ENCODE measurements at regions not wholly inside any gene's neighbourhood (a gene's known extent, or its start where the extent isn't known, plus 50 kb on each side); places are given as distances from the start of the nearest gene placed in this dataset.

- H3K27me3 Mint-ChIP-seq, result no peaks in the 10 kb centered on the region
- H3K36me3 Mint-ChIP-seq (ENCODE audit: insufficient read depth), result no peaks in the 10 kb centered on the region
- peaks cover 0 to 7% of the 10 kb centered on the region in 2 donors for H3K9me3 Mint-ChIP-seq
- H3K27ac Mint-ChIP-seq, result no peak overlapping the region
- no peaks in the 10 kb centered on the region for H3K4me1 Mint-ChIP-seq (ENCODE audit: low read depth in 2 of 2)
- no peak overlapping the region for H3K4me3 Mint-ChIP-seq
- ATAC-seq (replicated peaks), result no peak
- no peak for DNase-seq
These were observed 190.5 kb upstream of the VEPH1 start for GRCh38 chr3:157693762-157694161.

GRCh38 chr3:157692468-157692867 is 189.3 kb upstream of the VEPH1 start:
- H3K36me3 Mint-ChIP-seq (ENCODE audit: insufficient read depth), result no peaks in the 10 kb centered on the region
- no peaks in the 10 kb centered on the region for H3K4me1 Mint-ChIP-seq (ENCODE audit: low read depth in 2 of 2)
- H3K9me3 Mint-ChIP-seq, result peaks cover 6 to 7% of the 10 kb centered on the region in 2 donors
- H3K27me3 Mint-ChIP-seq, result no peaks in the 10 kb centered on the region
- DNase-seq, result no peak
- ATAC-seq (replicated peaks), result no peak
- H3K4me3 Mint-ChIP-seq, result no peak overlapping the region
- H3K27ac Mint-ChIP-seq, result no peak overlapping the region

GRCh38 chr3:157683668-157684067 is 180.5 kb upstream of the VEPH1 start:
- ATAC-seq (replicated peaks) (no peak), DNase-seq (no peak)
- Mint-ChIP-seq H3K9me3 (peaks cover 6 to 8% of the 10 kb centered on the region in 2 donors), H3K27ac (no peak overlapping the region), H3K36me3 (ENCODE audit: insufficient read depth) (no peaks in the 10 kb centered on the region), H3K4me3 (no peak overlapping the region), H3K4me1 (ENCODE audit: low read depth in 2 of 2) (no peaks in the 10 kb centered on the region), H3K27me3 (no peaks in the 10 kb centered on the region)

- Mint-ChIP-seq H3K36me3 (ENCODE audit: insufficient read depth) (peaks cover 3% of the 10 kb centered on the region), H3K4me1 (ENCODE audit: low read depth in 2 of 2) (no peaks in the 10 kb centered on the region), H3K27me3 (peaks cover 0 to 8% of the 10 kb centered on the region in 2 donors), H3K4me3 (no peak overlapping the region), H3K9me3 (no peaks in the 10 kb centered on the region), H3K27ac (no peak overlapping the region)
- no peak for ATAC-seq (replicated peaks)
- no peak for DNase-seq
These were observed 168.8 kb upstream of the VEPH1 start for GRCh38 chr3:157672061-157672460.

- Mint-ChIP-seq H3K27ac (no peak overlapping the region), H3K4me1 (ENCODE audit: low read depth in 2 of 2) (no peaks in the 10 kb centered on the region), H3K36me3 (ENCODE audit: insufficient read depth) (peaks cover 3% of the 10 kb centered on the region), H3K4me3 (no peak overlapping the region), H3K9me3 (no peaks in the 10 kb centered on the region), H3K27me3 (peaks cover 0 to 8% of the 10 kb centered on the region in 2 donors)
- no peak for DNase-seq
- ATAC-seq (replicated peaks), result no peak
These were observed 168.4 kb upstream of the VEPH1 start for GRCh38 chr3:157671656-157672055.

- Mint-ChIP-seq H3K27me3 (peaks cover 0 to 8% of the 10 kb centered on the region in 2 donors), H3K36me3 (ENCODE audit: insufficient read depth) (peaks cover 3% of the 10 kb centered on the region), H3K4me3 (no peak overlapping the region), H3K9me3 (no peaks in the 10 kb centered on the region), H3K4me1 (ENCODE audit: low read depth in 2 of 2) (no peaks in the 10 kb centered on the region), H3K27ac (no peak overlapping the region)
- DNase-seq (no peak), ATAC-seq (replicated peaks) (no peak)
These were observed 166.2 kb upstream of the VEPH1 start for GRCh38 chr3:157669416-157669815.

GRCh38 chr3:157667493-157667892 is 164.3 kb upstream of the VEPH1 start:
- H3K27me3 Mint-ChIP-seq, result peaks cover 0 to 8% of the 10 kb centered on the region in 2 donors
- DNase-seq (no peak), ATAC-seq (replicated peaks) (no peak)
- H3K4me3 Mint-ChIP-seq, result no peak overlapping the region
- H3K9me3 Mint-ChIP-seq, result no peaks in the 10 kb centered on the region
- no peaks in the 10 kb centered on the region for H3K4me1 Mint-ChIP-seq (ENCODE audit: low read depth in 2 of 2)
- no peak overlapping the region for H3K27ac Mint-ChIP-seq
- H3K36me3 Mint-ChIP-seq (ENCODE audit: insufficient read depth), result peaks cover 3% of the 10 kb centered on the region

- Mint-ChIP-seq H3K36me3 (ENCODE audit: insufficient read depth) (no peaks in the 10 kb centered on the region), H3K4me1 (ENCODE audit: low read depth in 2 of 2) (no peaks in the 10 kb centered on the region), H3K9me3 (no peaks in the 10 kb centered on the region), H3K27ac (no peak overlapping the region), H3K4me3 (no peak overlapping the region), H3K27me3 (peaks cover 7 to 17% of the 10 kb centered on the region in 2 donors)
- DNase-seq, result no peak
- no peak for ATAC-seq (replicated peaks)
These were observed 159.0 kb upstream of the VEPH1 start for GRCh38 chr3:157662171-157662570.

GRCh38 chr3:157660847-157661246 is 157.6 kb upstream of the VEPH1 start:
- no peak for ATAC-seq (replicated peaks)
- Mint-ChIP-seq H3K4me3 (no peak overlapping the region), H3K36me3 (ENCODE audit: insufficient read depth) (no peaks in the 10 kb centered on the region), H3K27ac (no peak overlapping the region), H3K27me3 (peaks cover 7 to 17% of the 10 kb centered on the region in 2 donors), H3K4me1 (ENCODE audit: low read depth in 2 of 2) (no peaks in the 10 kb centered on the region), H3K9me3 (no peaks in the 10 kb centered on the region)
- no peak for DNase-seq

GRCh38 chr3:157652366-157652765 is 149.2 kb upstream of the VEPH1 start:
- H3K4me3 Mint-ChIP-seq, result no peak overlapping the region
- DNase-seq (no peak), ATAC-seq (replicated peaks) (no peak)
- H3K9me3 Mint-ChIP-seq, result no peaks in the 10 kb centered on the region
- no peaks in the 10 kb centered on the region for H3K27me3 Mint-ChIP-seq
- no peaks in the 10 kb centered on the region for H3K36me3 Mint-ChIP-seq (ENCODE audit: insufficient read depth)
- no peak overlapping the region for H3K27ac Mint-ChIP-seq
- no peaks in the 10 kb centered on the region for H3K4me1 Mint-ChIP-seq (ENCODE audit: low read depth in 2 of 2)

GRCh38 chr3:157650699-157651098 is 147.5 kb upstream of the VEPH1 start:
- H3K27me3 Mint-ChIP-seq, result no peaks in the 10 kb centered on the region
- no peak overlapping the region for H3K27ac Mint-ChIP-seq
- H3K9me3 Mint-ChIP-seq, result no peaks in the 10 kb centered on the region
- ATAC-seq (replicated peaks) (no peak), DNase-seq (no peak)
- H3K4me3 Mint-ChIP-seq, result no peak overlapping the region
- H3K36me3 Mint-ChIP-seq (ENCODE audit: insufficient read depth), result no peaks in the 10 kb centered on the region
- H3K4me1 Mint-ChIP-seq (ENCODE audit: low read depth in 2 of 2), result no peaks in the 10 kb centered on the region

- Mint-ChIP-seq H3K27me3 (no peaks in the 10 kb centered on the region), H3K27ac (no peak overlapping the region), H3K4me1 (ENCODE audit: low read depth in 2 of 2) (no peaks in the 10 kb centered on the region), H3K4me3 (no peak overlapping the region), H3K36me3 (ENCODE audit: insufficient read depth) (no peaks in the 10 kb centered on the region), H3K9me3 (no peaks in the 10 kb centered on the region)
- ATAC-seq (replicated peaks), result no peak
- DNase-seq, result no peak
These were observed 147.0 kb upstream of the VEPH1 start for GRCh38 chr3:157650172-157650571.

GRCh38 chr3:157649511-157649910 is 146.3 kb upstream of the VEPH1 start:
- H3K4me1 Mint-ChIP-seq (ENCODE audit: low read depth in 2 of 2), result no peaks in the 10 kb centered on the region
- ATAC-seq (replicated peaks), result no peak

GRCh38 chr3:157647820-157648219 is 144.6 kb upstream of the VEPH1 start:
- Mint-ChIP-seq H3K9me3 (no peaks in the 10 kb centered on the region), H3K4me1 (ENCODE audit: low read depth in 2 of 2) (no peaks in the 10 kb centered on the region), H3K27ac (no peak overlapping the region), H3K4me3 (no peak overlapping the region), H3K36me3 (ENCODE audit: insufficient read depth) (no peaks in the 10 kb centered on the region), H3K27me3 (peaks cover 0 to 13% of the 10 kb centered on the region in 2 donors)
- DNase-seq, result no peak
- no peak for ATAC-seq (replicated peaks)

More at GRCh38 chr3:157649511-157649910, 146.3 kb upstream of the VEPH1 start:
- Mint-ChIP-seq H3K9me3 (no peaks in the 10 kb centered on the region), H3K36me3 (ENCODE audit: insufficient read depth) (no peaks in the 10 kb centered on the region), H3K4me3 (no peak overlapping the region), H3K27me3 (no peaks in the 10 kb centered on the region), H3K27ac (no peak overlapping the region)
- no peak for DNase-seq
